SIG-M5 treated with dmso at 0.1 percent for 504 hours (cell line): ENCODE measurements at regions not wholly inside any gene's neighbourhood (a gene's known extent, or its start where the extent isn't known, plus 50 kb on each side); places are given as distances from the start of the nearest gene placed in this dataset.
"Not testable (repeated sequence)": the region's sequence is repeated elsewhere in the genome, so short reads cannot be mapped to it uniquely, and the experiment has no call there.

Source experiments
- DNase-seq: peaks from one replicate; lab custom pipeline; 2025; ENCODE audit not compliant: unreplicated experiment; lab: John Stamatoyannopoulos, UW

GRCh38 chr10:71081229-71081560, 131.2 kb upstream of the UNC5B start:
- no peak for DNase-seq

GRCh38 chr10:71081912-71082311, 130.5 kb upstream of the UNC5B start:
- no peak for DNase-seq

- no peak for DNase-seq
These were observed 129.2 kb upstream of the UNC5B start for GRCh38 chr10:71082960-71083715.

- DNase-seq, result no peak
These were observed 128.7 kb upstream of the UNC5B start for GRCh38 chr10:71083716-71083975.

GRCh38 chr10:71084061-71084817, 128.1 kb upstream of the UNC5B start:
- DNase-seq, result no peak

GRCh38 chr10:71084818-71085126, 127.6 kb upstream of the UNC5B start:
- no peak for DNase-seq

GRCh38 chr10:71085689-71086438, 126.5 kb upstream of the UNC5B start:
- no peak for DNase-seq

- no peak for DNase-seq
These were observed 125.8 kb upstream of the UNC5B start for GRCh38 chr10:71086439-71087080.

- DNase-seq, result no peak
These were observed 124.7 kb upstream of the UNC5B start for GRCh38 chr10:71087622-71088021.

GRCh38 chr10:71088054-71088453, 124.3 kb upstream of the UNC5B start:
- DNase-seq, result no peak

GRCh38 chr10:71088578-71088977, 123.8 kb upstream of the UNC5B start:
- not testable (repeated sequence) for DNase-seq

- DNase-seq, result no peak
These were observed 123.2 kb upstream of the UNC5B start for GRCh38 chr10:71089162-71089561.

GRCh38 chr10:71090330-71090729, 122.0 kb upstream of the UNC5B start:
- no peak for DNase-seq

- DNase-seq, result no peak
These were observed 121.6 kb upstream of the UNC5B start for GRCh38 chr10:71090801-71091200.

GRCh38 chr10:71092812-71093401, 119.5 kb upstream of the UNC5B start:
- DNase-seq, result no peak

GRCh38 chr10:71093531-71093930, 118.8 kb upstream of the UNC5B start:
- no peak for DNase-seq

- DNase-seq, result no peak
These were observed 117.5 kb upstream of the UNC5B start for GRCh38 chr10:71094712-71095390.

GRCh38 chr10:71099731-71100361, 112.5 kb upstream of the UNC5B start:
- DNase-seq, result no peak

GRCh38 chr10:71103961-71104360, 108.4 kb upstream of the UNC5B start:
- DNase-seq, result no peak

- DNase-seq, result peak; percentile 2
These were observed 106.2 kb upstream of the UNC5B start for GRCh38 chr10:71106151-71106550.
